ENCODE measurements at regions not wholly inside any gene's neighbourhood (a gene's known extent, or its start where the extent isn't known, plus 50 kb on each side); places are given as distances from the start of the nearest gene placed in this dataset.
"Not testable (repeated sequence)": the region's sequence is repeated elsewhere in the genome, so short reads cannot be mapped to it uniquely, and the experiment has no call there.

GRCh38 chrX:52308532-52308931 is 60.3 kb upstream of the XAGE2 start:
- not testable (repeated sequence) for H3K27ac ChIP-seq (ENCODE audit: low read depth, low read length); H2AFZ ChIP-seq (ENCODE audit: insufficient read depth, low read length, poor library complexity); H4K8ac ChIP-seq (ENCODE audit: low read depth, low read length); H3K27me3 ChIP-seq (ENCODE audit: insufficient read depth, low read length); H3K14ac ChIP-seq (ENCODE audit: low read length); H3K4me3 ChIP-seq (ENCODE audit: low read depth, low read length); H3K4ac ChIP-seq (ENCODE audit: low read depth, low read length); DNase-seq; H3K9ac ChIP-seq (ENCODE audit: low read length); H2AK5ac ChIP-seq (ENCODE audit: low read length); H3K79me1 ChIP-seq (ENCODE audit: low read length); H3K36me3 ChIP-seq (ENCODE audit: control insufficient read depth in 1 of 2, insufficient read depth in 2 of 2, low read length in 2 of 2); H3K9me3 ChIP-seq (ENCODE audit: insufficient read depth, low read depth, low read length); H3K23ac ChIP-seq (ENCODE audit: low read length); H2BK12ac ChIP-seq (ENCODE audit: low read length); H4K91ac ChIP-seq (ENCODE audit: low read depth, low read length); H3K4me2 ChIP-seq (ENCODE audit: low read length); H2BK120ac ChIP-seq (ENCODE audit: insufficient read depth, low read length, poor library complexity); H3K18ac ChIP-seq (ENCODE audit: low read length); H3K4me1 ChIP-seq (ENCODE audit: control insufficient read depth in 1 of 2, insufficient read depth in 2 of 2, low read length in 2 of 2); H4K12ac ChIP-seq (ENCODE audit: low read depth, low read length); H3K79me2 ChIP-seq (ENCODE audit: control insufficient read depth, insufficient read depth, low read length, poor library complexity); H2BK5ac ChIP-seq (ENCODE audit: low read depth, low read length, poor library complexity)
- WGBS (ENCODE audit: extremely low coverage, insufficient coverage, insufficient read length): no CpG with 5 or more reads among the region's 1 CpG
